HL-60/S4 treated with retinoic acid at 250 ng/mL for 4 days and 3 days (cell line): ENCODE measurements at regions not wholly inside any gene's neighbourhood (a gene's known extent, or its start where the extent isn't known, plus 50 kb on each side); places are given as distances from the start of the nearest gene placed in this dataset.

Source experiments
- in situ Hi-C: fragments of 300-500 bp; cut with MboI; formaldehyde crosslinking; loops from 2 replicates; pipeline ENCODE4 v1.7.0; 2022; ENCODE audit warnings: low sequenced_read_pairs

GRCh38 chr13:26968431-26969341 lies 202.9 kb downstream of the USP12 start:
- in situ Hi-C loops = loop anchor here (25.0 kb wide), 1 partner anchor 844 kb away; no protein-coding TSS in a partner anchor

DNA sequence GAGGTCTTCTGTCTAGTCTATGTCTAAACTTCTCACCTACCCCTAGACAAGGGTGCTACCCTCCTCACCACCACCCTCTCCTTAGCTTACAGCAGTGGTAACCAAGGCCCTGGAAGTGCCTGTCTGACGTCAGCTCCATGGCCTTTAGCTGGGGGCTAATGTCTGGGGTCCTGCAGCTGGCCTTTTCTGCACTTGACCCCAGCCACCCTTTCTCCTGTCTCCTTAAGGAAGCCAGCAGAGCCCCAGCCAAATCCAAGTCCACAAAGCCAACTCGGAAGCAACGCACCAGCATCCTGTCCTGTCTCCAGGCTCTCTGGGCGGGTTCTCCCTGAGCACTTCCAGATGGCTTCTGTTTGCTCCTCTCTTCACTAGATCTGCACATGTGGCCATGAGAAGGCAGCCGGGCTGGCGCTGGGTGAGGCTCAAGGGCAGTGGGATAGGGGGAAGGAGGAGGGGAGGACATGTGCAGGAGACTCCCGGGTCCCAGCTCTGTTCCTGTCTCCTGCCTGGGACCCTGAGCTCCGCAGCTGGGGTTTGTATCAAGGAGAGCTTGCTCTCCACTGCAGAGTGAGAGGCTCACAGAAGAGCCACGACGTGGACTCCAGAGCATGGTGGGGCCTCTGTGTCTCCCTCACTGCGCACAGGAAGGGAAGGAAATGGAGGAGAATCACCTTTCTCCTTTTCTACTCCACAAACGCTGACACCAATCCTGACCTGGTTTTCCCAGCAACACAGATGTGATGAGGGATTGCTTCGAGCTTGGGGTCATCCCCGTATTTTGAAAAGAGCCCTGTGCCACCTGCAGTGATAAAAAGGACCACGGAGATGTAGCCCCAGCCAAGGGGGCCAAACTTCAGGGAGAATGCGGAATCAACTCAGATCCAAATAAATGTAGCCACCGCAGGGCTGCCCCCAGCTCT lies 204.2 kb downstream of the USP12 start:
- in situ Hi-C loops = loop anchor here (25.0 kb wide), 1 partner anchor 845 kb away; no protein-coding TSS in a partner anchor

DNA sequence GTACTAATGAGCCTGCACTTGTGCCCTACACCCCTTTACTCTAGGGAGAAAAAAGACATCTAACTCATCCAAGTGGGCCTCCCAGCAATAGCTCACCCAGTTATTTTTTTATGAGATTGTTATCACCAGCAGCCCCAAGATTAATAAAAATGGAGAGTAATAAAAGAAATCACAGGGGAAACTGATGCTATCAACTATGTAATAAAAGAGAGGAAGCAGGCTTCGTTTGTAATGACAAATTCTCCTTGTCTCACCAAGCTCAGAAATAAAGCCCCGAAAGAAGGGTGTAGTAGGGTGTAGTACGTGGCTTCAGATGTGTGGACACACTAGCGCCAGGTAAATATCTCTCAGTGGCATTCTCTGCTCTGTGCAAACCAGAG lies 204.9 kb downstream of the USP12 start:
- in situ Hi-C loops = loop anchor here (25.0 kb wide), 1 partner anchor 846 kb away; no protein-coding TSS in a partner anchor

DNA sequence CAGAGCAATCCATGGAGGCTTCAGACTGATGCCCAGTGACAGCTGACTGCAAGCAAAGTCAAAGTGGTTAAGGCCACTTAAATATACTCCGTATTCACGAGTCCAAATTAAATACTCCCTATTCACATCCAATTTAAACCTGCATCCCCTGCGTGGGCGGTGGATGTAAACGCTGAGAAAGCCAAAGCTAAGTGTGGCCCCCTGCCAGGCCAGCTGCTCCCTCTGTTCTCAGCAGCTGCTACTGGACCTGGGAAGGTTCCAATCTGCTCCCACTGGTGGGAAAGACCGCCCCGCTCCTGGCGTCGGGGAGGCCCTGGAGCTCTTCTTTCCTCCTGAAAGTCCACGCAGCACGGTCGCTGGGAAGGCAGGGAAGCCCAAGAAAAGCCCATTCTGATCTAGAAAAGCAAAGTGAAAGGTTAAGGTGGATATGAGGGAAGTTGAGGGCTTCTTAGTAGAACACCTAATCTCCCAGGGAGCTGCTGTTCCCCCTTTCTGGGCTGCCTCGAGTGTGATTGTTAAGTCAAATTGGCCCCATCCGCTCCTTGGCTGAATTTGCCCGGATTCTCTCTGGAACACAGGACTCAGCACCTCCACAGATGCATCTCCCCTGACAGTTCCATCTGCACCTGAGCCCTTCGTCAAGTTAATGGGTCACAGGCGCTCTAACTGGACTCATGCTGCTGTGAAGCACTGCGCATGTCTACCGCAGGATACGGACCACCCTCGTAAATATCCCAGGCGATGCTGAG lies 205.5 kb downstream of the USP12 start:
- in situ Hi-C loops = loop anchor here (25.0 kb wide), 1 partner anchor 846 kb away; no protein-coding TSS in a partner anchor

DNA sequence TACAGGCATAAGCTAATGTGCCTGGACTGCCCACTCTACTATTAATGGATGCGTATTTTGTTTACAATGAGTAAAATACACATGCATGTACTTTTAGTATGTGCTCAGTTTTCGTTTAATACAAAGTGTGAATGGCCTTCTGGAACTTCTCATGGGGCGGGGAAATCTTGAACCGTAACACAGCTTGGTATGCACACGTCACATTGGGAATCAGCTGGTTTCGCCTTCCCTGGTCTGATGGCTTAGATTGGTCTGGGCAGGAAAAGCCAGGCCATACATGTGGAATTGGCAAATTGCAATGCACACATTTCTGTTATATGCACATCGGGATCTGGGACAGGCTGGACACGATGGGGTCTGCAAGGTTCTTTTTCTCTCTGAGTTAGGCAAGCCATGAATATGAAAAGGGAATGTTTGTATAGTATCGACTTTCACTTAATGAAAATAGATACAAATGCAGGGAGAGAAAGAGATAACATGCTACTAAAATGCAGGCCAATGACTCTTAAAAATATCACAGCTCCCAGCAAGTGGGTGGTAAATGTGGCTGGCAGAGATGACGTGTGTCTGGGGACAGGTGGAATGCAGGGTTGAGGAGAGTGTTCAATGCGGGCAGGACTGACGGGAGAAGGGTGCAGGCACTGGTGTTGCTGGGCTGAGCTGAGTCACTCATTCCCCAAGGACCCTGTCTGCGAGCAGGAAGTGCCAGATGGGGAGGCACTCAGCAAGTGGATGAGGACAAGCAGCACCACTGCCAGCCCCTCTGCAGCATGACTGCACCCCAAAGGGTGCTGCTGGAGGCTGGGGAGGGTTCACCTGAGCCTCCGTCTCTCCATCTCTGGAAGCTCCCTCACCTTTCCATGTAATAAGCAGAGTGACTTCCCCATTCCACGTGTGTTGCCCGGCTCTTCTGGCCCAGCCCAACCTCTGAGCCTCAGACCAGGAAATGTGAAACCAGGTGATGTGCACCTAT lies 204.0 kb upstream of the GPR12 start:
- in situ Hi-C loops = loop anchor here (25.0 kb wide), 1 partner anchor 848 kb away; no protein-coding TSS in a partner anchor

GRCh38 chr13:26962671-26963070 lies 202.1 kb upstream of the GPR12 start:
- in situ Hi-C loops = loop anchor here (25.0 kb wide), 1 partner anchor 850 kb away; no protein-coding TSS in a partner anchor

DNA sequence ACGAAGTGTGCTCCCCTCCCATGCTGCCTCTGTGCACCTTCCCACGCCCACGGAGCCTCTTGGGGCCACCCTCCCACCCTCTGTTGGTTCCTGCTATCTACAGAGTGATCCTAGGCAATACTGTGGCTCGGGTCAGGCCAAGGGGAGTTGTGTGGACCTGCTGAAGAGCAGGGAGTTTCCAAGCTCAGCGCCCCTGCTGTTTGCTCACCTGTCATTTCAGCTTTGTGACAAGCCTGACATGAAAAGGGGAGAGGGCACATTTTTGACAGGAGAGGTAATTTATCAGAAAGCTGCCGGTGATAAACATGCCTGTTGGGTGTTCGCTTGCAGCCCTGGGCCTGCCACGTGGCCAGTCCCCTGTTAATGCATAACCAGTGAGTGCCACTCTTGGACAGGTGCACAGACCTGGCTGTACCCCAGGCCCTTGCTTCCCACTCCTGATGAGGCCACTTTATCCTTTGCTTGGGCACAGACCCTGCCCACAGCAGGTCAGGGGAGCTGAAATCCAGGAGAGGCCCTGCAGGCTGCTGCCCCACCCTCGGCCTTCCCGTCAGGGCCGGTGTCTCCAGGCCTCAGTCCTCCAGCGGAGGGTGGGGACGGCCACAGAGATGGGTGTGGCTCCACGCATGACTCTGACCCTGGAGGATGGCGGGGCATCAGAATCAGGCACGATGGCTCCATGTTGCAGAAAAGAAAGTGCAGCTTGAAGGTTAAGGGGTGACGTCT lies 201.5 kb upstream of the GPR12 start:
- in situ Hi-C loops = loop anchor here (25.0 kb wide), 1 partner anchor 850 kb away; no protein-coding TSS in a partner anchor

DNA sequence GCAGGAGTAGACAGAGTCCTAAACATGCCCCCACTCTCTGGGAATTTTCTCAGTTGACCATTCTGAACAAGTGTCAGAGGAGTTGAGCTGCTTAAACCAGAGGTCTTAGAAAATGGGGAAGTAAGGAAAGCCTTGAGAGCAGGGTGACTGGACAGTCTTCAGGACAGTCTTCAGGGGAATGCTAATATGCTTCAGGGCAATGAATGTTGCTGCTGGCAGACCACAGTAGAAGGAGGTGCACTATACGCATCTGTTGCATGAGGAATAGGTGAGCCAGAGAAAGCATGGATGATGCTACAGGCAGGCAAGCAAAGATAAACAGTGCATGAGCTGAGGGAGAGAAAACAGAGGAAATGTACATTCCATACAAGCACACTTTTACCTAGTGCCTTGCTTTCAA lies 196.6 kb upstream of the GPR12 start:
- in situ Hi-C loops = loop anchor here (25.0 kb wide), 1 partner anchor 855 kb away; no protein-coding TSS in a partner anchor

DNA sequence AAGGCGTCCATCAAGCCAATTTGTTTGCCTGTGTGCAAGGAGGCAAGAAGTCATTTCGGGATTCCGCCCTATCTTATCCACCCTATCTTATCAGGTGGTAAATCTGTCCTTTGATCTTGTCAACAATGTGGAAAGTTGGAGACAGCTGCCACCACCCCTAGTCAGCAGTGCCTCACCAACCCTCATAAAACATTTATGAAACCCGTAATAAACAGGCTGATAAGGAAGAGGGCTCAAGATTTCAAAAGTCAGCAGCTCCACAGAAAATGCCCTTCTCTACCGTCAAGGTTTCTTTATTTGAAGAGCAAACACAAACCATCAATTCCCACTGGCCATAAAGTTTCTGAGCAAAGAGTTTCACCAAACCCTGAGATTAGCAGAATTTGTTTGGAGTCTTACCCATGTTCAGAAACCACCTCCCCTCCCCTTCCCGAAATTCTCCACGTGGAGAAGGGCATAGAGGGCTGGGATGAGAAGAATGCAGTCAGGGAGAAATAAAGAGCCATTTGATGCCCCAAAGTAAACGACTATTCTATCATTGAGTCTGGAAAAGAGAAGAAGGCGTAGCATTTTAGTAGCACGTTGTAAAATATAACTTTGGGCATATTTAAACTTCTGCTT lies 196.0 kb upstream of the GPR12 start:
- in situ Hi-C loops = loop anchor here (25.0 kb wide), 1 partner anchor 856 kb away; no protein-coding TSS in a partner anchor

GRCh38 chr13:26954976-26955375 lies 194.4 kb upstream of the GPR12 start:
- in situ Hi-C loops = loop anchor here (25.0 kb wide), 1 partner anchor 857 kb away; no protein-coding TSS in a partner anchor

DNA sequence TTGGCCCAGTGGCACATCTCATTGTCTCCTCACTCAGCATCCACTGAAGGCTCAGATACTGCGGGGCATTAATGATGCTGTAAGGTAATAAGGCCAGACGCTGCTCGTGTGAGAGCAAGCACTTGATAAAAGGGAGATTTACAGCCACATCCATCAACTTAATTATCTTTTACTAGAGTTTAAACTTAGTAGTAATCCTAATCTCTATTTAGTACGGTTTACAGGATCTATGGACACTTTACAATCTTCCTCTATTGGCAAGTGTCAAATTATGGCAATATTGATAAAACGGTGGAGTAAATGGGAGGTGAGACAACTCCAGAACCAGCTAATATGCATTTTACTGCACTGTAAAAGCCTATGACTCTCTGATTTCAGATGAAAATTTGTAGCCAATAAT lies 192.7 kb upstream of the GPR12 start:
- in situ Hi-C loops = loop anchor here (25.0 kb wide), 1 partner anchor 859 kb away; no protein-coding TSS in a partner anchor

GRCh38 chr13:26952551-26953143 lies 192.1 kb upstream of the GPR12 start:
- in situ Hi-C loops = loop anchor here (25.0 kb wide), 1 partner anchor 860 kb away; no protein-coding TSS in a partner anchor

- in situ Hi-C loops = loop anchor here (25.0 kb wide), 1 partner anchor 861 kb away; no protein-coding TSS in a partner anchor
Measured at GRCh38 chr13:26951581-26952177, 191.1 kb upstream of the GPR12 start.

GRCh38 chr13:26950968-26951367 lies 190.4 kb upstream of the GPR12 start:
- in situ Hi-C loops = loop anchor here (25.0 kb wide), 1 partner anchor 861 kb away; no protein-coding TSS in a partner anchor

DNA sequence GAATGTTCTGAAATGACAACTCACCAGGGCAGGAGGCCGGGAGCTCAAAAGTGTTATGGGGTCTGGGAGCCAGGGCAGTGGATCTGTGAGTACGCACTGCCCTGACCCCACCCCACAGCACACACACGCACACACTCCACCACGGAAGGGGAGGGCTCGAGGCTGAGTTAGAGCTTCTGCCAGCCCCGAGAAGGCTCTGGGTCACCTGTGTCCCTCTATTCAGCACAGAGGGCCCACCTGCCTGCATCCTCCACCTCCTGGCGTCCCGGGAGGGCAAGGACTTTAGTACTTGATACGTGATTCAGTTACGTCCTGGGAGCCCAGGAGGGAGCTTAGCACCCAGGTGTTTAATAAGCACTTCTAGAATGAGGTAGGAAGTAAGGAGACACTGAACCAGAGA lies 190.0 kb upstream of the GPR12 start:
- in situ Hi-C loops = loop anchor here (25.0 kb wide), 1 partner anchor 862 kb away; no protein-coding TSS in a partner anchor

DNA sequence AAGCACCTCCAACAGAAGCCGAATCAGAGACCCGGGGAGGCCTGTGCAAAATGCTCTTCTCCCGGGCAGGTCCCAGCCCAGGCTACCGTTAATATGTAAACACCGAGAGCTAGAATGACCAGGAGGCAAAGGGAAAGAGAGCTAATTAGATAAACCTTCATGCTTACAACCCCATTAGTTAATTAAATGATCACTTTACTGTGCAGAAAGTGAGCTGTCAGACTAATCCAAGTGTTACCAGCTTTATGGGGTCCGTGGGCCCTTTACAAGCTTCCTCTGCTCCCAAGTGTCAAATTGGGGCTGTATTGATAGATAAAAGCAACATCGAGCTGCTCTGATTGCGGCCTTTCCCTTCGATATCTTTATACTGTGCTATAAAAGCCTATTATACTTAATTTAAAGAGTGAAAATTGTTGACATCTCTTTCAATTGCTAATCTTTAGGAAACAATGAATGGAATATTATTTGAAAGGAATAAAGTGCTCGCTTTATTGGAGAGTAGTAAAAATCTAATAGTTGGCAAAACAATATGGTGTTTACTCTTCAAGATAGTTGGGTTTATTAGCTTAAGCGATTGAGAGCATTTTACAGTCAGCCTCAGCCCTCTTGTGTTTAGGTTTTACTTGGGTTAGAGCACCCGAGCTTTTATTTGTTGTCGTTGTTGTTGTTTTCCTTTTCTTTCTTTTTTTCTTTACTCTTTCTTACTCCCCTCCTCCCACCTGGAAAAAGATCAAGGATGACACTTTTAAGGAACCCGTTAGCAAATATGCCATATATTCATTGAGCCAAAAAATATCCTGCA lies 189.3 kb upstream of the GPR12 start:
- in situ Hi-C loops = loop anchor here (25.0 kb wide), 1 partner anchor 862 kb away; no protein-coding TSS in a partner anchor
